Astrocyte of the cerebellum (primary cell): ENCODE measurements at regions not wholly inside any gene's neighbourhood (a gene's known extent, or its start where the extent isn't known, plus 50 kb on each side); places are given as distances from the start of the nearest gene placed in this dataset.

Experiments used
- DNase-seq: peaks from one replicate; pipeline ENCODE4 v3.0.0-alpha.2; 2011; ENCODE audit warnings: low read depth
- H3K4me3 ChIP-seq: 2 replicates; pipeline ENCODE4 v1.5.1; 2011; ENCODE audit warnings: mild to moderate bottlenecking, low read depth, low read length, moderate library complexity
- CTCF ChIP-seq: IDR thresholded peaks from 2 replicates; pipeline ENCODE4 v1.5.1; 2012; ENCODE audit warnings: low read length, low read depth, moderate library complexity, mild to moderate bottlenecking; ENCODE audit errors: missing control alignments
- in situ Hi-C: cut with HindIII; loops from 2 replicates; pipeline ENCODE4 v1.10.0; 2017; ENCODE audit warnings: low sequenced_read_pairs

- no peak for DNase-seq
- no peak overlapping the region for H3K4me3 ChIP-seq
- in situ Hi-C loops, result no loop called here
- no peak for TF ChIP-seq CTCF
Observed at GRCh38 chr12:107957459-107957858, 171.6 kb upstream of the WSCD2 start.

- no peak for TF ChIP-seq CTCF
- no peak overlapping the region for H3K4me3 ChIP-seq
- in situ Hi-C loops, result no loop called here
- no peak for DNase-seq
Observed at GRCh38 chr12:107963635-107964034, 165.5 kb upstream of the WSCD2 start.

GRCh38 chr12:107967170-107967569 is 161.9 kb upstream of the WSCD2 start:
- in situ Hi-C loops, result no loop called here
- DNase-seq, result no peak
- no peak for TF ChIP-seq CTCF
- no peak overlapping the region for H3K4me3 ChIP-seq

- H3K4me3 ChIP-seq, result no peak overlapping the region
- no peak for TF ChIP-seq CTCF
- in situ Hi-C loops, result no loop called here
- DNase-seq, result no peak
Observed at GRCh38 chr12:107973950-107974349, 155.1 kb upstream of the WSCD2 start.

- H3K4me3 ChIP-seq, result no peak overlapping the region
- no peak for DNase-seq
- TF ChIP-seq CTCF, result no peak
- in situ Hi-C loops, result no loop called here
Observed at GRCh38 chr12:107976331-107976730, 152.8 kb upstream of the WSCD2 start.

GRCh38 chr12:107978201-107978600 is 150.9 kb upstream of the WSCD2 start:
- H3K4me3 ChIP-seq, result no peak overlapping the region
- TF ChIP-seq CTCF, result no peak
- in situ Hi-C loops, result no loop called here
- no peak for DNase-seq

GRCh38 chr12:107978641-107979040 is 150.4 kb upstream of the WSCD2 start:
- no peak for DNase-seq
- in situ Hi-C loops, result no loop called here
- H3K4me3 ChIP-seq, result no peak overlapping the region
- TF ChIP-seq CTCF, result no peak
